GM12878 (cell line): ENCODE measurements at regions not wholly inside any gene's neighbourhood (a gene's known extent, or its start where the extent isn't known, plus 50 kb on each side); places are given as distances from the start of the nearest gene placed in this dataset.
A peak's percentile ranks its signal among the peaks of the same experiment; 100 is the strongest.

Experiments
- ATAC-seq: fragments of 200-7000 bp; cut with Tn5 transposase; 3 replicates; pipeline ENCODE4 v1.9.1; 2020; ENCODE audit warnings: mild to moderate bottlenecking, moderate library complexity
- BruUV-seq: library from RNA; stranded (reverse); fragments of 400-500 nt; replicated peaks from 2 replicates; lab custom pipeline; 2021; lab: Mats Ljungman, UMichigan
- CTCF ChIA-PET: fragments of 300-600 bp; sonication (Branson Sonifier 250); formaldehyde crosslinking; extraction: SDS; loops from one replicate; lab custom pipeline; 2021; ENCODE audit warnings: inconsistent platforms; lab: Yijun Ruan, JAX
- POLR2A ChIA-PET: fragments of 350-600 bp; formaldehyde crosslinking; extraction: SDS; loops from one replicate; lab custom pipeline; 2021; ENCODE audit warnings: inconsistent platforms; lab: Charles Lee
- RAD21 ChIA-PET: fragments of 300-600 bp; sonication (Branson Sonifier 250); formaldehyde crosslinking; loops from one replicate; lab custom pipeline; 2023; ENCODE audit warnings: antibody characterized with exemption; ENCODE audit not compliant: unreplicated experiment; lab: Charles Lee
- SMC1A ChIA-PET: fragments of 300-600 bp; sonication (Branson Sonifier 250); formaldehyde crosslinking; loops from one replicate; lab custom pipeline; 2023; ENCODE audit not compliant: unreplicated experiment, uncharacterized antibody; lab: Charles Lee
- DNase-seq: peaks from one replicate; pipeline ENCODE4 v3.0.0-alpha.2; 2011; ENCODE audit warnings: low read depth, low spot score
- FAIRE-seq: peaks from 3 replicates; lab custom pipeline; 2011; peaks lifted over from hg19 to GRCh38; lab: Jason Lieb, UNC
- H2AFZ ChIP-seq: 2 replicates; pipeline ENCODE4 v1.6.0; 2011; ENCODE audit warnings: low read depth, low read length, control low read depth; ENCODE audit not compliant: control insufficient read depth
- H3K27ac ChIP-seq: 2 replicates; pipeline ENCODE4 v1.5.1; 2011; ENCODE audit warnings: control low read depth; ENCODE audit not compliant: control insufficient read depth, insufficient read depth
- H3K27me3 ChIP-seq, 2 experiments: replicated peaks in 1 of 2; 2 replicates each; pipeline versions ENCODE4 v1.6.0 to v1.6.1; 2011; ENCODE audit warnings: low read length in 1 of 2; ENCODE audit not compliant: control insufficient read depth in 2 of 2, insufficient read depth in 2 of 2
- H3K36me3 ChIP-seq, 2 experiments: 2 replicates each; pipeline ENCODE4 v1.5.1; 2011; ENCODE audit warnings: low read length in 1 of 2; ENCODE audit not compliant: control insufficient read depth in 2 of 2, insufficient read depth in 2 of 2
- H3K4me1 ChIP-seq: 2 replicates; pipeline ENCODE4 v1.6.1; 2011; ENCODE audit warnings: mild to moderate bottlenecking, low read length, moderate library complexity, mixed read lengths; ENCODE audit not compliant: control insufficient read depth, insufficient read depth
- H3K4me2 ChIP-seq: 2 replicates; pipeline ENCODE4 v1.6.0; 2011; ENCODE audit warnings: control low read depth; ENCODE audit not compliant: control insufficient read depth, insufficient read depth
- H3K4me3 ChIP-seq: fragments of 200-600 bp; sonication (generic); 2 replicates; pipeline ENCODE4 v1.5.1; 2016
- H3K79me2 ChIP-seq: 2 replicates; pipeline ENCODE4 v1.6.0; 2011; ENCODE audit warnings: low read length; ENCODE audit not compliant: control insufficient read depth, insufficient read depth
- H3K9ac ChIP-seq: 2 replicates; pipeline ENCODE4 v1.8.0; 2011; ENCODE audit warnings: low read length, control low read depth, mixed read lengths; ENCODE audit not compliant: control insufficient read depth, insufficient read depth
- H3K9me3 ChIP-seq: replicated peaks from 3 replicates; pipeline ENCODE4 v1.5.1; 2011; ENCODE audit warnings: mild to moderate bottlenecking, low read length; ENCODE audit not compliant: control insufficient read depth, insufficient read depth
- H4K20me1 ChIP-seq: 2 replicates; pipeline ENCODE4 v1.6.0; 2011; ENCODE audit not compliant: control insufficient read depth, insufficient read depth
- EZH2 ChIP-seq: IDR thresholded peaks from 2 replicates; pipeline ENCODE4 v1.6.1; 2012; ENCODE audit warnings: low read depth, mild to moderate bottlenecking, control low read depth, inconsistent platforms, low read length, borderline replicate concordance; ENCODE audit not compliant: control insufficient read depth
- GATAD2B ChIP-seq: fragments of 450-650 bp; conservative IDR thresholded peaks from 2 replicates; pipeline ENCODE4 v1.6.1; 2017; ENCODE audit warnings: low read depth, mild to moderate bottlenecking, moderate library complexity
- RAD51 ChIP-seq: fragments of 450-650 bp; IDR thresholded peaks from 2 replicates; pipeline ENCODE4 v1.6.1; 2016; ENCODE audit warnings: moderate library complexity, mild to moderate bottlenecking, inconsistent platforms
- RFX5 ChIP-seq: IDR thresholded peaks from 2 replicates; pipeline ENCODE4 v1.6.1; 2011; ENCODE audit warnings: low read depth, low read length, improper control_type of control experiment
- WGBS: methylation state at CpG from one replicate; pipeline ENCODE4 v1.1.6; 2016; ENCODE audit warnings: low lambda C conversion rate; ENCODE audit not compliant: insufficient replicate concordance, insufficient coverage; ENCODE audit errors: missing lambda C conversion rate; 5-methylcytosine and 5-hydroxymethylcytosine counted together
- in situ Hi-C: fragments of 300-500 bp; cut with MboI; formaldehyde crosslinking; loops from 9 replicates; pipeline ENCODE4 v1.14.3; 2018; ENCODE audit warnings: mixed read lengths
- intact Hi-C: fragments of 100-400 bp; cut with micrococcal nuclease; formaldehyde crosslinking; loops from one replicate; pipeline ENCODE4 v1.14.2; 2022; ENCODE audit not compliant: unreplicated experiment

DNA sequence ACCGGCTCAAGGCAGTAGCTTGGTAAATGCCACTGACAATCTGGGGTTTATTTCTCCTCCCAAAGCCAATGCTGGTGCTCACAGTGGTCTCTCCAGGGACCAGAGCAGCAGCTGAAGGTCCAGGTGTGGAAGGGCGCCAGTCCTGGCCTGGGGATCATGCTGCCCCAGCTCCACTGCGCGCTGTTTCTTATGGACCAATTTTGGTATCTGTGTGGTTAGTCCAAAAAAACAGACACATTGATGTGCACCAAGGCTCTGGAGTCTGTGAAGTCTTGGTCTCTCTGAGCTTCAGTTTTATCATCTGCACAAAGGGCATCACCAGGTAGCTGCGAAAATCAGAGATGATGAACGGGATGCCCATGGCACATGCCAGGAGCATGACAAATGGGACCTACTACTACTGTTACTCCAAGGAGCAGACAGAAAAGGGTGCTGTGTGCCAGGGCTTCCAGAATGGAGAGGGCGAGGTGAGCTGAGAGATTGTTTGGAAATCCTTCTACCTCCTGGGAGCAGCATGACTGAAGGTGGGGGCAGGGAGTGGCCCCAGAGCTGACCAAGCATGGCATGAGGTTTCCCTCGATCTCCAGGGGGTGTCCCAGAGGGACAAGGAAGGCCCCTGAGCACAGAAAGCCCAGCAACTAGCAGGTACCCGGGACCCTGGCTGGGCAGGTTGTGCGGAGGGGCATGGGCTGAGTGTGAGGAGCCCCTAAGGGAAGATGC is 134.3 kb upstream of the PRR20G start:
- H3K4me2 ChIP-seq: no peak overlapping the region
- no peaks in the 10 kb centered on the region for H3K79me2 ChIP-seq
- no peaks in the 10 kb centered on the region for H4K20me1 ChIP-seq
- H3K9me3 ChIP-seq: no peaks in the 10 kb centered on the region
- FAIRE-seq (no peak), ATAC-seq (no peak)
- 23% methylated on average over 10 of the region's 10 CpGs for WGBS
- no peak overlapping the region for H3K4me3 ChIP-seq
- ChIA-PET SMC1A (no interaction called here), POLR2A (no interaction called here), CTCF (no interaction called here), RAD21 (no interaction called here)
- peaks cover 6 to 9% of the 10 kb centered on the region in 2 experiments; a peak in 3 of 4 replicates for H3K27me3 ChIP-seq
- no peak overlapping the region for H3K9ac ChIP-seq
- no peaks in the 10 kb centered on the region for H3K4me1 ChIP-seq
- no peak overlapping the region for H2AFZ ChIP-seq
- intact Hi-C loops: no loop called here
- H3K36me3 ChIP-seq: no peaks in the 10 kb centered on the region
- TF ChIP-seq EZH2: no peak
- TF ChIP-seq RAD51: no peak
- TF ChIP-seq, all 136 proteins: peak for 0
- in situ Hi-C loops: no loop called here
- H3K27ac ChIP-seq: no peak overlapping the region
- no peak for DNase-seq
- no TSS peak for BruUV-seq

DNA sequence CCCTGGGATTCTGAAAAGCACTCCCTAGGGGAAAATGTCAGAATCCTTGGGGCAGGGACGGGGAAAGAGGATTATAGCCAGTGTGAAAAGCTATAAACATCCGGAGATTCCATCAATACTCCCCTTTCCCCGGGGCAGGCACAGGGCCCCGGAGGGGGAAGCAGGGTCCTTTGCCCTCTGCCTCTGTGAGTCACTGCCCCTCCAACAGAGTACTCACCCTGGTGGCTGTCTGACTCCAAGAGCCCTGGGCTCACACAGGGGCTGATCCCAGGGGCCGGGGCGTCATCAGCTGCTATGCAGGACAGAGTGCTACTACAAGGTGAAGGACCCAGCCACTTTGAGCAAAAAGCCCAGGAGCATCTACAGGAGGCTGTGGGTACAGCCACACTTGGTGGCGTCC is 133.0 kb upstream of the PRR20G start:
- DNase-seq: no peak
- Histone ChIP-seq H3K4me3 (no peak overlapping the region), H4K20me1 (no peaks in the 10 kb centered on the region), H3K9me3 (no peaks in the 10 kb centered on the region), H3K4me2 (no peak overlapping the region), H3K36me3 (no peaks in the 10 kb centered on the region), H3K27me3 (peaks cover 5 to 9% of the 10 kb centered on the region in 2 experiments; a peak in 3 of 4 replicates), H3K79me2 (no peaks in the 10 kb centered on the region), H3K4me1 (no peaks in the 10 kb centered on the region)
- POLR2A ChIA-PET: no interaction called here
- WGBS: 1% methylated on average over 7 of the region's 7 CpGs
- no peak for FAIRE-seq
- CTCF ChIA-PET: no interaction called here
- TF ChIP-seq RFX5 (0 out of 2 replicates have a peak, but pooled peaks have one; percentile 40), GATAD2B (no peak)
- TF ChIP-seq, all 136 proteins: peak for 1
- intact Hi-C loops (no loop called here), in situ Hi-C loops (no loop called here)
- Histone ChIP-seq H2AFZ (no peak overlapping the region), H3K9ac (no peak overlapping the region), H3K27ac (no peak overlapping the region)
- no TSS peak for BruUV-seq
- ChIA-PET SMC1A (no interaction called here), RAD21 (no interaction called here)
- no peak for ATAC-seq
